Adrenal gland (tissue), 9 donors: ENCODE measurements at regions not wholly inside any gene's neighbourhood (a gene's known extent, or its start where the extent isn't known, plus 50 kb on each side); places are given as distances from the start of the nearest gene placed in this dataset.

Experiments
- DNase-seq, 7 donors: peaks; one replicate each; pipeline ENCODE4 v3.0.0-alpha.2; 2019 to 2020
- H3K27ac ChIP-seq, 5 donors: fragments of 200-600 bp; sonication (generic) in 4 of 5; 1 replicate in 3 of 5; 2 replicates in 2 of 5; pipeline versions ENCODE4 v1.5.1 to v1.8.0; 2016 to 2020; ENCODE audit warnings: mild to moderate bottlenecking in 1 of 5
- H3K27me3 ChIP-seq: fragments of 200-600 bp; 2 replicates; pipeline ENCODE4 v1.8.0; 2021
- H3K36me3 ChIP-seq, 2 donors: fragments of 200-600 bp; replicated peaks in 1 of 2; 1 replicate in 1 of 2; 2 replicates in 1 of 2; pipeline versions ENCODE4 v1.5.1 to v1.8.0; 2018 to 2022
- H3K4me1 ChIP-seq, 2 donors: fragments of 200-600 bp; replicated peaks in 1 of 2; 1 replicate in 1 of 2; 2 replicates in 1 of 2; pipeline versions ENCODE4 v1.5.1 to v1.8.0; 2018 to 2021
- H3K4me3 ChIP-seq, 4 donors: fragments of 200-600 bp; sonication (generic) in 3 of 4; one replicate each; pipeline ENCODE4 v1.5.1; 2016 to 2018
- H3K9me3 ChIP-seq, 3 donors: fragments of 200-600 bp; sonication (generic) in 1 of 3; replicated peaks in 1 of 3; 1 replicate in 2 of 3; 2 replicates in 1 of 3; pipeline versions ENCODE4 v1.5.1 to v1.8.0; 2016 to 2021
- POLR2A ChIP-seq, 2 donors: fragments of 450-650 bp; IDR thresholded peaks; one replicate each; pipeline ENCODE4 v1.6.1; 2017; ENCODE audit warnings: antibody characterized with exemption in 2 of 2, mild to moderate bottlenecking in 2 of 2, moderate library complexity in 1 of 2
- WGBS, 4 donors: extraction: QIAGEN DNeasy Blood & Tissue Kit in 2 of 4; methylation state at CpG; one replicate each; pipeline versions ENCODE4 v1.1.5 to v1.1.7; 2013 to 2017; 5-methylcytosine and 5-hydroxymethylcytosine counted together
- intact Hi-C, 2 donors: fragments of 100-400 bp; cut with DNase I; formaldehyde crosslinking; loops; one replicate each; pipeline versions ENCODE4 v1.14.1 to v1.15.0; 2022 to 2023
- TF ChIP-seq, protein P1 (sequence below), 6 experiments: fragments of 450-650 bp in 4 of 6; fragments of 200-600 bp in 2 of 6; sonication (generic) in 1 of 6; IDR thresholded peaks; 1 replicate in 5 of 6; 2 replicates in 1 of 6; pipeline versions ENCODE4 v1.5.1 to v1.8.0; 2016 to 2021; ENCODE audit warnings: antibody characterized with exemption in 6 of 6, mild to moderate bottlenecking in 2 of 6, moderate library complexity in 1 of 6
- donor health status: healthy with polysubstance abuse.
- donor health status: Bipolar disorder and iron deficiency.
- donor health status: DM: yes; HTN: yes; CAD: no.
- donor health status: DM: no; HTN: no; CAD: no.
- donor health status: DM: no; HTN: no; CAD: no.

DNA sequence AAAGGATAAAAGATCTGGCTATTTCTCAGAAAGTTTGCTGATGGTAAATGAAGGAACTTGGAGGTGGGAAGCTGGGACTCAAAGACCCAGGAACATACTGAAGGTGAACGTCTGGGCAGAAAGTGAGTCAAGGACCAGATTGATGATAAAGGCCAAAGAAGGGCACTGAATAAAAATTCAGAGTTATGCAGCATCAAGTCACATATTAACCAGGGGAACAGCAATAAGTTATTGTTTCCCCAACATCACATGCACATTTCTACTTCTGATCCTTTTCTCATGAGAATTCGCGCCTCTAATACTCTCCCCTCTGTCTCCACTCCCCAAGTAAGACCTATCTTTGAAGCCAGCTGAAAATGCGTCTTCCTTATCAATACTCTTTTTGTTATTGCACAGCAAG is 71.8 kb upstream of the SLC35F4 start:
- Histone ChIP-seq H3K9me3 (no peaks in the 10 kb centered on the region), H3K27ac (no peak overlapping the region), H3K4me1 (no peaks in the 10 kb centered on the region), H3K4me3 (no peak overlapping the region), H3K27me3 (no peaks in the 10 kb centered on the region), H3K36me3 (no peaks in the 10 kb centered on the region)
- TF ChIP-seq POLR2A (IDR thresholded peaks at IDR 0.05) = no peak
- TF ChIP-seq, protein P1, sequence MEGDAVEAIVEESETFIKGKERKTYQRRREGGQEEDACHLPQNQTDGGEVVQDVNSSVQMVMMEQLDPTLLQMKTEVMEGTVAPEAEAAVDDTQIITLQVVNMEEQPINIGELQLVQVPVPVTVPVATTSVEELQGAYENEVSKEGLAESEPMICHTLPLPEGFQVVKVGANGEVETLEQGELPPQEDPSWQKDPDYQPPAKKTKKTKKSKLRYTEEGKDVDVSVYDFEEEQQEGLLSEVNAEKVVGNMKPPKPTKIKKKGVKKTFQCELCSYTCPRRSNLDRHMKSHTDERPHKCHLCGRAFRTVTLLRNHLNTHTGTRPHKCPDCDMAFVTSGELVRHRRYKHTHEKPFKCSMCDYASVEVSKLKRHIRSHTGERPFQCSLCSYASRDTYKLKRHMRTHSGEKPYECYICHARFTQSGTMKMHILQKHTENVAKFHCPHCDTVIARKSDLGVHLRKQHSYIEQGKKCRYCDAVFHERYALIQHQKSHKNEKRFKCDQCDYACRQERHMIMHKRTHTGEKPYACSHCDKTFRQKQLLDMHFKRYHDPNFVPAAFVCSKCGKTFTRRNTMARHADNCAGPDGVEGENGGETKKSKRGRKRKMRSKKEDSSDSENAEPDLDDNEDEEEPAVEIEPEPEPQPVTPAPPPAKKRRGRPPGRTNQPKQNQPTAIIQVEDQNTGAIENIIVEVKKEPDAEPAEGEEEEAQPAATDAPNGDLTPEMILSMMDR (IDR thresholded peaks at IDR 0.05) = no peak
- 70 to 77% (median 72%) methylated on average over 4 of the region's 4 CpGs for WGBS, 4 donors
- no peak for DNase-seq
- intact Hi-C loops = no loop called here

DNA sequence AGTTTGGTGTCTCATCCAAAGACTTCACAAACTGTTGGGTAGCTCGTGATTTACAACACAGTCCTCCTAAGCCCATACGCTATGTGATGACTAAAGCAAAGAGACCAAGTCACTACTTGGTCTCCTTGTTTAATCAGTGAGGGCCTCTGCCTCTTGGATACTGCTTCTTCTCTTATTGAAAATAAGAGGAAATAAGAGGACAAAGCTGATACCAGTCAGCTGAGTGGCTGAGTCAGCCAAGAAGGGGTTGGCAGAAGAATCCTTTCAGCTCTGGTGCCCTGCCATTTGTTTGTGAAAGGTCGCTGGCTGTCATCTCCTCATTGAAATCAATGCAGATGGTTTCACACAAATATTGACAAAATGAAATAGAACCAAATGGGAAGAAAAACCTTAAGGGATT is 67.5 kb upstream of the SLC35F4 start:
- 74 to 81% (median 75%) methylated on average over 3 of the region's 3 CpGs for WGBS, 4 donors
- Histone ChIP-seq H3K27me3 (no peaks in the 10 kb centered on the region), H3K4me1 (no peaks in the 10 kb centered on the region), H3K9me3 (no peaks in the 10 kb centered on the region), H3K36me3 (no peaks in the 10 kb centered on the region), H3K27ac (no peak overlapping the region), H3K4me3 (no peak overlapping the region)
- DNase-seq = peak in 1 of 7 donors; percentile 7
- no peak for TF ChIP-seq POLR2A (IDR thresholded peaks at IDR 0.05)
- TF ChIP-seq, protein P1 (IDR thresholded peaks at IDR 0.05) = no peak
- intact Hi-C loops = no loop called here

DNA sequence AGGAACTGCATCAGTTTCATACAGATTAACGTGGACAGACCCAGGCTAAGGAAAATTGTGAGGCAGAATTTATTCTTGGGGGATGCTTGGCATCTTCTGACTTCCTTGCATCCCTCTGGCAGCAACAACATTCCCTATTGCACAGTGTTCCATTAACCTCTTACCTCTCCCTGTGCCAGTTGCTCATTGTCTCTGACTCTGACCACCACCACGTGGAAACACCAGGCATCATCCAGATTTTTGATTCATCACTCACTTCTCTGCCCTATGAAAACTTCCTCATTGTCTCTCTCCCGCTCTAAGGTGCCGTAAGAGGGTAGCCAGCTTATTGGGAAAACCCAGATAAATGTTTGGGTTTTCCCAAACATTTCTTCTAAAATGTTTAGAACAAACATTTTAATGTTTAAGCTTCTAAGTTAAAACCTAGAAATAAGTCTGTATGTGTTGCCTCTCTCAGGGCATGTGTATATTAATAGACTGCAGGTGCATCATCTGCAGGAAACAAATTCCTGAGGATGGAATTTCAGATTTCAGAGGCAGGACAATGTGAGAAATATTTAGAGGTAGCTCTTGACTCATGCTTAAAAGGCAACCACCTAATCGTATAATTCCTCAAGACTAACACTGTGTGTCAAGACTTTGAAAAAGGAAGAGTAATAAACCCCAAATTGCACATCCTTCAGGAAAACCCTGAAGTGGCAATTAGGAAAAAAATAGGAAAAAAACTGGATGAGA is 64.5 kb upstream of the SLC35F4 start:
- Histone ChIP-seq H3K4me1 (no peaks in the 10 kb centered on the region), H3K4me3 (no peak overlapping the region), H3K27me3 (no peaks in the 10 kb centered on the region), H3K27ac (no peak overlapping the region), H3K9me3 (no peaks in the 10 kb centered on the region), H3K36me3 (no peaks in the 10 kb centered on the region)
- WGBS, 4 donors = 63 to 71% (median 64%) methylated on average over 5 of the region's 5 CpGs
- TF ChIP-seq POLR2A (IDR thresholded peaks at IDR 0.05) = no peak
- TF ChIP-seq, protein P1 (IDR thresholded peaks at IDR 0.05) = no peak
- DNase-seq = no peak
- intact Hi-C loops = no loop called here

DNA sequence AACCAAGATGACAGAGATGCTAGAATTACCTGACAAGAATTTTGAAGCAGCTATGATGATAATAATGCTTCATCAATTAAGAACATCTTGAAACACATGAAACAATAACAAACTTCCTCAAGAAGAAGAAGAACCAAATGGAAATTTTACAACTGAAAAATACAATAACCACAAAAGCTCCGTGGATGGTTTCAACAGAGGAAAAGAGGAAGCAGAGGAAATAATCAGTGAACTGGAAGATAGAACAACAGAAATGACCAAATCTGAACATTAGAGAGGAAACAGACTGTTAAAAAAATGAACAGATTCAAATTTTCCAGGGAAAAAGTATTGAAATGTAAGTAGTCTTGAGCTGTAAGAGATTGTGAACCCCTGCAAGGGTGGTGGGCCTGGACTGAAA is 62.8 kb upstream of the SLC35F4 start:
- intact Hi-C loops = no loop called here
- no peaks in the 10 kb centered on the region for H3K27me3 ChIP-seq
- H3K4me3 ChIP-seq = no peak overlapping the region
- H3K4me1 ChIP-seq = no peaks in the 10 kb centered on the region
- no peak overlapping the region for H3K27ac ChIP-seq
- no peaks in the 10 kb centered on the region for H3K36me3 ChIP-seq
- TF ChIP-seq, protein P1 (IDR thresholded peaks at IDR 0.05) = no peak
- TF ChIP-seq POLR2A (IDR thresholded peaks at IDR 0.05) = no peak
- WGBS, 4 donors = 51 to 70% (median 61%) methylated on average over 1 of the region's 1 CpG
- no peaks in the 10 kb centered on the region for H3K9me3 ChIP-seq
- DNase-seq = no peak
